Raji (cell line): ENCODE measurements at regions not wholly inside any gene's neighbourhood (a gene's known extent, or its start where the extent isn't known, plus 50 kb on each side); places are given as distances from the start of the nearest gene placed in this dataset.

ENCODE experiments used
- POLR2A ChIP-seq: IDR thresholded peaks from 2 replicates; pipeline ENCODE4 v1.6.1; 2011; ENCODE audit warnings: low read depth, low read length, control low read depth; ENCODE audit not compliant: insufficient read depth

DNA sequence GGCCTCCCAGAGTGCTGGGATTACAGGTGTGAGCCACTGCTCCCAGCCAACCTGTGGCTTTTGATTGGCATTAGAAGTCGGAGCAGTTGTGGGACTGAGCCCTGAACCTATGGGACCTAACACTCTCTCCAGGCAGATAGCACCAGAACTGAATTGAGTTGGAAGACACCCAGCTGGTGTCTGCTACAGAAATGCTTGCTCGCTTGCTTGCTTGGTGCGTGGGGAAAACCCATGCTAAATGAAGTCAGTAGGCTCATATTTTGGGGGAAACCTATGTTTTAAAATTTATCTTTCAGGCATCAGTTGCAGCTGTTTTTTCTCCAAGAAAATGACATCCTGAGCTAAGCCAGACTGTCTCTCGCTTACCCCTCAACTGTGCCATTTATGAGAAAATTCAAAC lies 158.5 kb upstream of the RFC3 start:
- no peak for TF ChIP-seq POLR2A

DNA sequence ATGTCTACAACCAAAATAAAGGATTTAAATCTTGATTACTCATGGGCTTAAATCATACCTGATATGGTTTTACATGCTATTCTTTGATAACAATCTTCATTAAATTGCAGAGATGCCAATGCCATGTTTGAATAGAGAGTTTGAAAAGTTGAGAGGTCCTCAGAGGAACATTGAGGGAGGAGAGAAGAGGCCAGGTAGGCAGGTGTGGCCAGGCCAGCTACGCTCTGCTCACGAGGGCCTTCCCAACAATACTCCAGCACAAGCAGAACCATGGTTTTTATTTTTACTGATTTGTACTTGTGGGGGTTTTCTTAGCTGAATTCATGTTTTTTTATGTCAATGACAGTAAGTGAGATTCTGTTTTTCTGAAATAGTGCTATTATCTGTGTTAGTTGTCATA lies 158.1 kb upstream of the RFC3 start:
- no peak for TF ChIP-seq POLR2A

DNA sequence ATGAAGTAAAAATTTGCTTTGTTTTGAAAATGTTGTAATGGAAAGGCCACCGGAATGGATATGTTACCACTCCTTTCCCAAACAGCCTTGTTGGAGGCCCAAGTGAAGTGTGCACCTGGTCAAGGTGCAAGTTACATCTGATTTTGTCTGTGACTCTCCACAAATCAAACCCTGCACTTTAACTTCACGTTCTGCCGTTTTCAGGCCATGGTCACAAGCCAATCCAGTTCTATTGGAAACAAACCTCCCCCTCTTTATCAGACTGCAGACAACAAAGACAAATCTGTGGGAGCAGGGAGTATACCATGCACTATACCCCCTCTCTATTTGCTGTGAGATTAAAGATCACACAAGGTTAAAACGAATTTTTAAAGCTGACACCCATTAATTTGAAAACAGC lies 155.6 kb upstream of the RFC3 start:
- no peak for TF ChIP-seq POLR2A

DNA sequence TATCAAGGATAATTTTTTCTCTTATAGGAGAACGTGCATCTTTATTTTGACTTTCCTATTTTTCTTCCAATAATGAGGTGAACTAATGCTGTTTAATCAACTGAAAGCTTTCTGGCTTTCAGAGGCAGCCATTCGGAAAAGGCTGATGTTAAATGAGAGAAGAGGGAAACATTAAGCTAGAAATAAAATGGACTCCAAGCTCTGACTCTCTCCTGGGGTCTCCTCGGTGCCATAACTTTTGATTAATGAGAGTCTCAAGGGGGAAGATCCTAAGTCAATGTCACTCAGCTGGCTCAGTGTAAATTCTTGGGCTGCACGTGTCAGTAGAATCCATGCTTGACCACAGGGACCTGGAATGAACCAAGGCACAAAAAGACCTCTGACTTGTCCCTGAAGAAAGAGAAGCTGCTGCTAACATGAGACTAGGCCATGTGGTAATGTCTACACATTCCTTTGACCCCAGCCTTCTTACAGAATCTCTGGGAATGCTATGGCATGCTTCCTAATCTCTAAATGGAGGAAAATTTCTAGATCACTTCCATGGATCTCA lies 152.2 kb upstream of the RFC3 start:
- no peak for TF ChIP-seq POLR2A

DNA sequence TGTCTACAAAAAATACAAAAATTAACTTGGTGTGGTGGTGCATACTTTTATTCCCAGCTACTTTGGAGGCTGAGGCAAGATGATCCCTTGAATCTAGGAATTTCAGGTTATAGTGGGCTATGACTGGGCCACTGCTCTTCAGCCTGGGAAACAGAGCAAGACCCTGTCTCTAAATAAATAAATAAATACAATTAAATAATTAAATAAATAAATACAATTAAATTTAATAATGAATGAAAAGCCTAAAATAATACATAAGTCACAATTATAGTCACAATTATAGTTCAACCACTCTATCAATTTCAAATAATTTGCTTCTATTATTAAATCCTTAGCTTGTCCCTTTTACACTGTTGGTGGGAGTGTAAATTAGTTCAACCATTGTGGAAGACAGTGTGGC lies 146.4 kb upstream of the RFC3 start:
- TF ChIP-seq POLR2A: no peak

DNA sequence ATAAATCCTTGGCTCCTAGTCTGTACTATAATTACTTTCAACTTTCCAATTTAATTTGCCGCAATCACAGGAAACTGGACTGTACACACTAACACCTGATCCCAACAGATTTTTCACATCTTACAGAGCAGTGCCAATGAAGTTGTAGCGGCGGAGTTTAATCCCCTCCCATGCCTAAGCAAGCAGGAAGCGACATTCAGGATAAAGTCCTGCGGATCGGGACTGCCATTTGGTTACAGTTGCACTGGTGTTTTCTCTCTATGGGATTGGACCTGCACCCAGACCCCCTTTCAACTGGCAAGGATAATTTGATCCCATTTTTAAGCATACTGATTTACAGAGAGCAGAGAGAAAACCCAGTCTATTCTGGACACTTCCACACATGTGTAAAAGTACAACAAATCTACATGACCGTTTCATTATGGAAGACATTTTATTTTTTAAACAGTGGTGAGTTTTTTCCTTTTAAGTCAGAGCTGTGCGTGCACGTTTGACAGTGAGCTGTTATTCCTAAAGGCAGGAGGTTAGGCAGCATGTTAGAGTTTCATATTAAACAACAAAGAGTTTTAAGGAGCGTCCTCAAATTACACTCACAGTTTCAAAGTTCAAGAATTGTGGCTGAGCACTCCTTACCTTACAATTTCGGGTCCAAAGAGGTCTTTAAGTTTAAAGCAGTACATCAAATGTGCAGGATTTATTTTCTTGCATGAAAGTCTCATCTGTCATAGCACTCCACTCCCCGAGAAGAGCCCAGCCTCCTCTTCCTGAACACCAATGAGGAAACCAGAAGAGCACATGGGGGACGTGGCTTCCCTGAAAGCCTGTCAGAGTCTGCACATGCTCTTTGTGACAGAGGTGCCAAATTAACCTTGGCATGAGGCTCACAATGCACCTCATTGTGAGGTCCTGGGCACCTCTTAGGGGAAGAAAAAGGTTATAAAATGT lies 141.6 kb upstream of the RFC3 start:
- TF ChIP-seq POLR2A: no peak

DNA sequence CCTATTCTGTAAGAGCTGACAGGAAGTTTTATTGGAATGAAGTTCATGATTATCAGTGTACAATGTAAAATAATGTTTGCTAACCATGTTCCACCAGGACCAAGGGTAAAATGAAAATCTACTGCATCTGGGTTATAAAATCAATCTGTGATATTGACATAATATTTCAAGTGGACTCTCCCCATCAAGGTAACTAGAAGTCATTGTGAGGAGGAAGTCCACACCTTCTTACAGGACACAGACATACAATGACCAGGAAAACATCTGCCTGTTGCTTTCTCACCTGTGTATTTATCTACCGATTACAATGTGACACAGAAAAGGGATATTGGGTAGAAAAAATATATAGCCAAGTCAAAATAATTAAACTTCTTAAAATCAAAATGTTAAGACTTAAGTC lies 140.7 kb upstream of the RFC3 start:
- no peak for TF ChIP-seq POLR2A

DNA sequence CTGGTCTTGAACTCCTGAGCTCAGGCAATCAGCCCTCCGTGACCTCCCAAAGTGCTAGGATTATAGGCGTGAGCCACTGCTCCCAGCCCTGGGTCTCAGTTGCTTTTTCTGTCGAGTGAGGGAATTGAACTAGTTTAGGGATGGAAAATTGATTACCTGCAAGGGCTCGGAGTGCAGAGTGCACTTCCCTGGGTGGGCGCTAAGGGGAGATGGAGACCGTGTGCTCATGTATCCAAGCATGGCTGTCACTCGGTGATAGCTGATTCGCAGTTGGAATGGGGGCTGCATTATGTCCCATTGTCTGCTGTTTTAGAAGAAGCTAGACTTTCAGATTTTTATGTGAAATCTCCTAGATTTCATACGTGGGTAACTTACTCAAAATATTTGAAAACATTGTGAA lies 139.9 kb upstream of the RFC3 start:
- TF ChIP-seq POLR2A: no peak

DNA sequence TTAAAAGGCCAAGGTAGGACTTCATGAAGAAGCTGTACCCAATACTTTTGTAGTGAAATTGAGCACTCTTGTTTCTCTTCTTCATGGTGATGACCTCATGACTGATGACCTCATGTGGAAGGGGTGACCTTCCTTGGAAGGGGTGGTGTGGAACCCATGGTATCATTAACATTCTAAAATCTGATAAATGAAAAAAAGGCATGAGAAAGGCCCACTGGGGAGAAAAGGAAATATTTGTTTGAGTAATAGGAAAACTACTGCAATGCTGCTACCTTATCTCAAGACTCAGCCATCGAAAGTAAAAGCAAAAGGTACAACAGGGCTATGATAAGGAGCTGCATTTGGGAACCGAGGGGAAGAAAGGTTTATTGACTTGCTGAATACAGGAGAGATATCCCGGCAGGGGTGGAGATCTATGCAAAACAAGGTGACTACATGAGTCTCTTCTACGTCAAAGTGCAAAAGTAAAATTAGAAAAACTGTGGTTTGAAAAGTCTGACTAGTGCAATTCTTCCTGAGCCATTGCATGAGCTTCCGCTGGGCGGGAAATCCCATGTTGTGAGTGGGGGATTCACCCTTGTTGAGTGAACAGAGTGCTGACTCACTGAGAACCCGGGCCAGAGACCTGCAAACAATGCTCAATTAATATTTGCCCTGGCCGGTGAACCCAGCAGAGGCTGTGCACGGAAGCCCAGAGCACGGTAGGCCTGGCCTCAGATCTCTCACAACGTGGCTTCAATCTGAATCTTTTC lies 138.9 kb upstream of the RFC3 start:
- TF ChIP-seq POLR2A: no peak

DNA sequence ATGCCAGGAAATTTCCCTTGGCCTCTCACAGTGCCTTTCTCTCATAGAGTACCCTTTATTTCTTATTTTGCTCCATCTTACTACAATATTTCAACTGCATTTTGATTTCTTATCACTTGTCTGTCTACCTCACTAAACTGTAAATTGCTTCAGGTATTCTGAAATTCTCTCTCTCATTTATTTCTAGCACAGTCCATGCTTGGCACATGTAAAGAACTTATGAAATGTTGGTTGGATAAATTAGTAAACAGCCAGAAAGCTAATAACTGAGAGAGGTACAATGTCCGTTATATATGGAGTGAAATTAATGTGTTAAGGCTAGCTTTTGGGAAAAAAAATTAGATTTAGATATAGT lies 138.3 kb upstream of the RFC3 start:
- TF ChIP-seq POLR2A: no peak

DNA sequence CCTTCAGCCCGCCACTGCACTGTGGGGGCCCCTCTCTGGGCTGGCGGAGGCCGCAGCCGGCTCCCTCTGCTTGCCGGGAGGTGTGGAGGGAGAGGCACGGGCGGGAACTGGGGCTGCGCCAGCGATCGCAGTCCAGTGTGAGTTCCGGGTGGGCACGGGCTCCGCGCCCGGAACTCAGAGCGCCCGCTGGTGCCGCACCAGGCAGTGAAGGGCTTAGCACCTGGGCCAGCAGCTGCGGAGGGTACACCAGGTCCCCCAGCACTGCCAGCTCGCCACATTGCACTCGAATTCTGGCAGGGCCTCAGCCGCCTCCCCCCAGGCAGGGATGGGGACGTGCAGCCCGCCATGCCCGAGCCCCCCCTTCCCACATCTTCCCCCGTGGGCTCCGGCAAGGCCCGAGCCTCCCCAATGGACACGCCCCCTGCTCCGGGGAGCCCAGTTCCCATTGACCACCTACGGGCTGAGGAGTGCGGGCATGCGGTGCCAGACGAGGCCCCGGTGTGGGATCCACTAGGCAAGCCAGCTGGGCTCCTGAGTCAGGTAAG lies 135.9 kb upstream of the RFC3 start:
- no peak for TF ChIP-seq POLR2A

DNA sequence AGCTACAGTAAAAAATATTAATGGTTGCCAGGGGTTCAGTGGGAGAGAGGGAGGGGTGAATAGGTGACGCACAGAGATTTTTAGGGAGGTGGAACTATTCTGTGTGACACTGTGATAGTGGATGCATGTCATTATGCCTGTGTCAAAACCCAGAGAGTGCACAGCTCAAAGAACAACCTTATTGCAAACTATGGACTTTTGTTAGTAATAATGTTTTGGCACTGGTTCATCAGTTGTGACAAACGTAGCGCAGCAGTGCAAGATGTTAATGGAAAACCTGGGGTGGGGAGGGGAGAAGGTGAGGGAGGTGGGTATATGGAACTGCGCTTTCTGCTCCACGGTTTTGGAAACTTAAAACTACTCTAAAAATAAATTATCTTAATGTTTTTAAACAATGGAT lies 134.6 kb upstream of the RFC3 start:
- TF ChIP-seq POLR2A: no peak

DNA sequence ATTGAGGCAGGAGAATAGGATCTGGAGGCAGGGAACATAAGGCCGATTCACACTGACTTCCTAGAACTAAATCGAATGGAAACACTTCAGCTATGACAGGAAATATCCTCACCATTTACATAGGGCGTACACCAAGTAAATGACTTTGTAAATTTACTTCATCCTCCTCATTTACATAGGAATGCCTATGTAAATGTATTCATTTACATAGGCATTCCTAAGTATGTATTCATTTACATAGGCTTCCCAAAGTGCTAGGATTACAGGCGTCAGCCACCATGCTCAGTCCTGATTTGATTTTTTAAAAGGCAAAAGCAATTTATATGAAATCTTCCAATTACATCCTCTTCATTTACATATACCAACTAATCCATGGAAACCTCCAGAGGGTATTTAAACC lies 133.1 kb upstream of the RFC3 start:
- TF ChIP-seq POLR2A: no peak

DNA sequence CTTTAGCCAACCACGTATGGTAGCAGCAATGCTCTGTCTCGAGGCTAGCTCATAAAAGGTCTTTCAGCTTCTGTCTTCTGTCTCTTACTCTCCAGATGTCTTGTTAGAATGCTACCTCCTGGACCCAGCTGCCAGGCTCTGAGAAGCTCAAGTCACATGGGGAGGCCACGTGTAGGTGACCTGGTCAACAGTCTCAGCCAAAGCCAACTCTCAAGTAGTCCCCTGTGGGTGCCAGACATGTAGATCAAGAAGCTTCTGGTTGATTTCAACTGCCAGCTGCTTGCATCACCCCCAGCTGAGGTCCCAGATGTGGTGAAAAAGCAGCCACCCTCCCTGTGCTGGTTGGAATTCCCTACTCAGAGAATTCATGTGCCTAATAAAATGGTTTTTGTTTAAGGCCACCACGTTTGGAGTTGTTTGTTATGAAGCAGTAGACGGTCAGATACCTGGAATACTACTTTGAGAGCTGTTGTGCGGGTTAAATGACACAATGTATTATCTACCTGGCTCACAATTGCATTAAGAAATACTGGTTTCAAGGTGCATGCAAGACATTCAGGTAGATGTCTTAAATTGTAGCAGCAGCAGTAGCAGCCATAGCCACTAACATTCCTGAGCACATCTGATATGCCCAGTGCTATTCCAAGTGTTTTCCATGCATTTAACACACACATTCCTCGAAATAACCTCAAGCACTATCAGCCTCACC lies 131.0 kb upstream of the RFC3 start:
- no peak for TF ChIP-seq POLR2A

DNA sequence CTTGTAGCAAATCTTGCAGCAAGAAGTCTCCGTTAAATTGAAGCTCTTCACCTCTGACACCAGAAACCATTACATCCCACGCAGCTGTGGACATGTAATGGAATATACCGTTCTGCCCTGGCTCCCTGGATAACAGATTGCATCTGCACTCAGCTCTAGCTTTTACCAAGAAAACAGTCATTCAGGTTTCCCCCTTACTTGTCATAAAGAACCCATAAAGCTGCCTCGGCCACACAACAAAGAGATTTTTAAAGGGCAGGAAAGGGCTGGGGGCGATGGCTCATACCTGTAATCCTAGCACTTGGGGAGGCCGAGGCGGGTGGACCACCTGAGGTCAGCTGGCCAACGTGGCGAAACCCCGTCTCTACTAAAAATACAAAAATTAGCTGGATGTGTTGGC lies 127.6 kb upstream of the RFC3 start:
- no peak for TF ChIP-seq POLR2A

DNA sequence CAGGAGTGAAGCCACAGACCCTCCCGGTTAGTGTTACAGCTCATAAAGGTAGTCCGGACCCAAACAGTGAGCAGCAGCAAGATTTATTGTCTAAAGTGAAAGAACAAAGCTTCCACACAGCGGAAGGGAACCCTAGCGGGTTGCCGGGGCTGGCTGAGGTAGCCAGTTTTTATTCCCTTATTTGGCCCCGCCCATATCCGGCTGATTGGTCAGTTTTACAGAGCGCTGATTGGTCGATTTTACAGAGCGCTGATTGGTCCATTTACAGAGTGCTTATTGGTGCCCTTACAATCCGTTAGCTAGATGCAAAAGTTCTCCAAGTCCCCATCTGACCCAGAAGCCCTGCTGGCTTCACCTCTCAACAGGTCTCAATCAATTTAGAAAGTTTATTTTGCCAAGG lies 126.0 kb upstream of the RFC3 start:
- no peak for TF ChIP-seq POLR2A

DNA sequence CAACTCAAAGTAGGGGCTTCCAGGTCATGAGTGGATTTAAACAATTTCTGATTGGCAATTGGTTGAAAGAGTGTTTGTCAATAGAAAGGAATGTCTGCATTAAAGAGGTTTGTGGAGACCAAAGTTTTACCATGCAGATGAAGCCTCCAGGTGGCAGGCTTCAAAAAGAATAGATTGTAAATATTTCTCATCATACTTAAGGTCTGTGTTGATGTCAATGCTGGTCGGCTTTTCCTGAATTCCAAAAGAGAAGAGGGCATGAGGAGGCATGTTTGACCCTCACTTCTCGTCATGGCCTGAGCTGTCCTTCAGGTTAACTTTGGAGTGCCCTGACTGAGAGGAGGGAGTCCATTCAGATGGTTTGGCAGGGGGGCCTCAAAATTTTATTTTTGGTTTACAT lies 125.4 kb upstream of the RFC3 start:
- TF ChIP-seq POLR2A: no peak
